IMR-90 (cell line): ENCODE measurements at regions not wholly inside any gene's neighbourhood (a gene's known extent, or its start where the extent isn't known, plus 50 kb on each side); places are given as distances from the start of the nearest gene placed in this dataset.

ENCODE experiments used
- ATAC-seq: fragments of 200-7000 bp; cut with Tn5 transposase; 2 replicates; pipeline ENCODE4 v1.9.1; 2020; ENCODE audit warnings: low read depth, mild to moderate bottlenecking, moderate library complexity
- BruUV-seq: library from RNA; stranded (reverse); fragments of 400-500 nt; replicated peaks from 2 replicates; lab custom pipeline; 2021; lab: Mats Ljungman, UMichigan
- CTCF ChIA-PET: fragments of 300-600 bp; formaldehyde crosslinking; extraction: SDS; loops from one replicate; lab custom pipeline; 2021; ENCODE audit warnings: antibody characterized with exemption; lab: Yijun Ruan, JAX
- POLR2A ChIA-PET: fragments of 300-600 bp; sonication (Branson Sonifier 250); formaldehyde crosslinking; loops from one replicate; lab custom pipeline; 2022; ENCODE audit warnings: antibody characterized with exemption; ENCODE audit not compliant: unreplicated experiment; lab: Charles Lee
- DNase-seq: peaks from one replicate; pipeline ENCODE4 v3.0.0; 2013
- H2AFZ ChIP-seq: replicated peaks from 2 replicates; pipeline ENCODE3; 2013; ENCODE audit warnings: low read length, mild to moderate bottlenecking; ENCODE audit not compliant: poor library complexity
- H2AK5ac ChIP-seq: 2 replicates; pipeline ENCODE4 v1.6.1; 2013; ENCODE audit warnings: low read depth, low read length, inconsistent platforms
- H2AK9ac ChIP-seq: replicated peaks from 2 replicates; pipeline ENCODE3; 2013; ENCODE audit warnings: mild to moderate bottlenecking, low read depth, low read length, moderate library complexity; ENCODE audit not compliant: poor library complexity
- H2BK120ac ChIP-seq: 2 replicates; pipeline ENCODE4 v1.6.1; 2013; ENCODE audit warnings: low read depth, low read length, inconsistent platforms
- H2BK15ac ChIP-seq: 3 replicates; pipeline ENCODE4 v1.6.1; 2013; ENCODE audit warnings: low read depth, low read length, inconsistent platforms
- H2BK20ac ChIP-seq: 2 replicates; pipeline ENCODE4 v1.6.1; 2013; ENCODE audit warnings: low read depth, mild to moderate bottlenecking, inconsistent platforms, low read length, moderate library complexity
- H2BK5ac ChIP-seq: 2 replicates; pipeline ENCODE4 v1.6.1; 2013; ENCODE audit warnings: mild to moderate bottlenecking, low read depth, low read length, inconsistent platforms; ENCODE audit not compliant: poor library complexity, severe bottlenecking
- H3K14ac ChIP-seq: replicated peaks from 2 replicates; pipeline ENCODE4 v1.6.1; 2013; ENCODE audit warnings: low read depth, low read length, inconsistent platforms
- H3K18ac ChIP-seq: 2 replicates; pipeline ENCODE4 v1.6.1; 2013; ENCODE audit warnings: low read depth, low read length, control low read depth
- H3K23ac ChIP-seq: 2 replicates; pipeline ENCODE4 v1.6.1; 2013; ENCODE audit warnings: low read depth, low read length, inconsistent platforms
- H3K27ac ChIP-seq: 2 replicates; pipeline ENCODE4 v1.5.1; 2013; ENCODE audit warnings: mild to moderate bottlenecking, control low read depth, low read length; ENCODE audit not compliant: insufficient read depth
- H3K27me3 ChIP-seq: 2 replicates; pipeline ENCODE4 v1.6.1; 2013; ENCODE audit warnings: low read length; ENCODE audit not compliant: control insufficient read depth, insufficient read depth
- H3K36me3 ChIP-seq: 2 replicates; pipeline ENCODE4 v1.6.1; 2013; ENCODE audit warnings: low read length, mixed read lengths; ENCODE audit not compliant: control insufficient read depth, insufficient read depth
- H3K4ac ChIP-seq: 2 replicates; pipeline ENCODE4 v1.6.1; 2013; ENCODE audit warnings: low read depth, low read length, inconsistent platforms
- H3K4me1 ChIP-seq: 2 replicates; pipeline ENCODE4 v1.6.1; 2013; ENCODE audit warnings: low read length, mixed read lengths; ENCODE audit not compliant: control insufficient read depth, insufficient read depth
- H3K4me2 ChIP-seq: 2 replicates; pipeline ENCODE4 v1.6.1; 2013; ENCODE audit warnings: low read depth, mild to moderate bottlenecking, control low read depth, low read length, moderate library complexity
- H3K4me3 ChIP-seq: 2 replicates; pipeline ENCODE4 v1.5.1; 2013; ENCODE audit warnings: low read depth, mild to moderate bottlenecking, control low read depth, low read length, moderate library complexity; ENCODE audit not compliant: insufficient read depth
- H3K56ac ChIP-seq: 2 replicates; pipeline ENCODE4 v1.6.1; 2013; ENCODE audit warnings: low read length, inconsistent platforms; ENCODE audit not compliant: insufficient read depth; ENCODE audit errors: extremely low read depth
- H3K79me1 ChIP-seq, 2 experiments: 2 replicates each; pipeline ENCODE4 v1.6.1; 2013; ENCODE audit warnings: low read length in 2 of 2, inconsistent platforms in 1 of 2, low read depth in 1 of 2
- H3K9ac ChIP-seq: 2 replicates; pipeline ENCODE4 v1.6.1; 2013; ENCODE audit warnings: low read depth, low read length, control low read depth
- H3K9me1 ChIP-seq: 2 replicates; pipeline ENCODE4 v1.6.1; 2013; ENCODE audit warnings: low read length, inconsistent platforms; ENCODE audit not compliant: insufficient read depth
- H3K9me3 ChIP-seq: 2 replicates; pipeline ENCODE4 v1.6.1; 2013; ENCODE audit warnings: low read length; ENCODE audit not compliant: control insufficient read depth, insufficient read depth
- H4K20me1 ChIP-seq: 2 replicates; pipeline ENCODE4 v1.6.1; 2013; ENCODE audit warnings: low read length, inconsistent platforms; ENCODE audit not compliant: insufficient read depth
- H4K5ac ChIP-seq: 2 replicates; pipeline ENCODE4 v1.6.1; 2013; ENCODE audit warnings: mild to moderate bottlenecking, low read depth, low read length, control low read depth
- H4K8ac ChIP-seq, 2 experiments: 2 replicates each; pipeline ENCODE4 v1.6.1; 2013; ENCODE audit warnings: low read depth in 2 of 2, low read length in 2 of 2, control low read depth in 1 of 2, inconsistent platforms in 1 of 2
- H4K91ac ChIP-seq: 2 replicates; pipeline ENCODE4 v1.6.1; 2013; ENCODE audit warnings: low read depth, low read length, inconsistent platforms; ENCODE audit not compliant: insufficient read depth
- BHLHE40 ChIP-seq: fragments of 150-350 bp; IDR thresholded peaks from 2 replicates; pipeline ENCODE4 v1.6.1; 2016; ENCODE audit warnings: mild to moderate bottlenecking, low read depth, low read length
- CEBPB ChIP-seq: IDR thresholded peaks from 2 replicates; pipeline ENCODE4 v1.6.1; 2012; ENCODE audit warnings: low read depth, low read length, improper control_type of control experiment
- CHD1 ChIP-seq: IDR thresholded peaks from 2 replicates; pipeline ENCODE4 v1.6.1; 2012; ENCODE audit warnings: low read depth, low read length, improper control_type of control experiment
- FOS ChIP-seq: fragments of 150-350 bp; IDR thresholded peaks from 2 replicates; pipeline ENCODE4 v1.6.1; 2016; ENCODE audit warnings: low read depth, low read length
- MAFK ChIP-seq: IDR thresholded peaks from 2 replicates; pipeline ENCODE4 v1.6.1; 2012; ENCODE audit warnings: low read depth, low read length, improper control_type of control experiment
- MAZ ChIP-seq: IDR thresholded peaks from 2 replicates; pipeline ENCODE4 v1.6.1; 2012; ENCODE audit warnings: low read depth, mild to moderate bottlenecking, low read length, improper control_type of control experiment, moderate library complexity, borderline replicate concordance
- MXI1 ChIP-seq: IDR thresholded peaks from 2 replicates; pipeline ENCODE4 v1.6.1; 2012; ENCODE audit warnings: low read depth, mild to moderate bottlenecking, low read length, moderate library complexity, borderline replicate concordance
- NFE2L2 ChIP-seq: fragments of 150-350 bp; IDR thresholded peaks from 2 replicates; pipeline ENCODE4 v1.6.1; 2016; ENCODE audit warnings: low read depth, mild to moderate bottlenecking, low read length
- POLR2A ChIP-seq: IDR thresholded peaks from 2 replicates; pipeline ENCODE4 v1.6.1; 2012; ENCODE audit warnings: mild to moderate bottlenecking, low read depth, low read length
- RAD21 ChIP-seq: IDR thresholded peaks from 2 replicates; pipeline ENCODE4 v1.6.1; 2012; ENCODE audit warnings: low read length, improper control_type of control experiment
- RCOR1 ChIP-seq: IDR thresholded peaks from 2 replicates; pipeline ENCODE4 v1.6.1; 2012; ENCODE audit warnings: mild to moderate bottlenecking, low read length, improper control_type of control experiment; ENCODE audit not compliant: insufficient replicate concordance
- RFX5 ChIP-seq: IDR thresholded peaks from 2 replicates; pipeline ENCODE4 v1.8.0; 2012; ENCODE audit warnings: low read depth, mild to moderate bottlenecking, low read length, moderate library complexity
- SMC3 ChIP-seq: fragments of 150-350 bp; IDR thresholded peaks from 2 replicates; pipeline ENCODE4 v1.6.1; 2016; ENCODE audit warnings: low read depth, mild to moderate bottlenecking, antibody characterized with exemption, low read length, moderate library complexity
- WGBS, 2 experiments: methylation state at CpG; one replicate each; pipeline versions ENCODE4 v1.1.5 to v1.1.7; 2013; ENCODE audit warnings: missing lambda C conversion rate in 2 of 2; ENCODE audit not compliant: insufficient read length in 1 of 2; ENCODE audit errors: extremely low coverage in 2 of 2; 5-methylcytosine and 5-hydroxymethylcytosine counted together
- dilution Hi-C: fragments of 300-500 bp; cut with HindIII; formaldehyde crosslinking; loops from one replicate; pipeline ENCODE4 v1.14.3; 2018; ENCODE audit warnings: low sequenced_read_pairs; ENCODE audit not compliant: unreplicated experiment
- in situ Hi-C: fragments of 300-500 bp; cut with MboI; formaldehyde crosslinking; loops from 3 replicates; pipeline ENCODE4 v1.14.3; 2019; ENCODE audit warnings: low sequenced_read_pairs, inconsistent platforms, mixed read lengths
- intact Hi-C: fragments of 100-400 bp; cut with micrococcal nuclease; formaldehyde crosslinking; loops from 2 replicates; pipeline ENCODE4 v1.10.0; 2022
- TF ChIP-seq, protein P1 (sequence below): fragments of 150-350 bp; IDR thresholded peaks from 2 replicates; pipeline ENCODE4 v1.6.1; 2017; ENCODE audit warnings: mild to moderate bottlenecking, antibody characterized with exemption, low read length, low read depth
- TF ChIP-seq, protein P2 (sequence below): conservative IDR thresholded peaks from 2 replicates; pipeline ENCODE4 v1.5.1; 2012; ENCODE audit warnings: mild to moderate bottlenecking, low read depth, low read length, improper control_type of control experiment
- TF ChIP-seq, protein P3 (sequence below): fragments of 150-350 bp; IDR thresholded peaks from 2 replicates; pipeline ENCODE4 v1.6.1; 2016; ENCODE audit warnings: low read depth, mild to moderate bottlenecking, low read length, moderate library complexity, borderline replicate concordance

DNA sequence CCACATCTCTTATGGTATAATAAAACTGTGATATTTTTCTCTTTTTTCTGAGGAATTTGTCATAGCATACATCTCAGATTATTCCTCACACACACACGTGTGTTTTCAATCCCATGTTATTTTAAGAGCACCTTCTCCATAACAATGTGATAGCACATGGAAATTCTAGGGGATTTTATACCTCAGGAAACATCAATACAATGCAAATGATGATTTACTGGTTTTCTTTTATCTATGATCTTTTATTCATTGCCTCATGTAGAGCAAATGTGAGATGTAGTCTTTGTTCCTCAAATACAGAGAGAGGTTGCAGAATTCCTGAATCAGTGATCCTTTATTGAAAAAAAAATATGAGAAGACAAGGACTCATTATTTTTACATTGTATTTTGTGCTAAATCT is 128.3 kb upstream of the ROBO1 start:
- no peak for ATAC-seq
- WGBS, 2 experiments: no CpG with 5 or more reads among the region's 1 CpG
- H3K4me3 ChIP-seq: no peak overlapping the region
- H4K20me1 ChIP-seq: no peaks in the 10 kb centered on the region
- H3K9me3 ChIP-seq: peaks cover 3% of the 10 kb centered on the region; the same call in 1 of the 2 replicates
- H4K5ac ChIP-seq: no peak overlapping the region
- no peak overlapping the region for H2BK120ac ChIP-seq
- no peak overlapping the region for H3K56ac ChIP-seq
- no TSS peak for BruUV-seq
- no peaks in the 10 kb centered on the region for H3K36me3 ChIP-seq
- H3K27ac ChIP-seq: no peak overlapping the region
- H3K4me1 ChIP-seq: no peaks in the 10 kb centered on the region
- H3K9ac ChIP-seq: no peak overlapping the region
- H2BK20ac ChIP-seq: no peak overlapping the region
- no peak overlapping the region for H2AK5ac ChIP-seq
- CTCF ChIA-PET: interaction anchor here (0.5 kb wide), 1 partner anchor 190 kb away, joined by 3 read pairs; no protein-coding TSS in a partner anchor
- no peak overlapping the region for H3K4ac ChIP-seq
- no peak overlapping the region for H3K18ac ChIP-seq
- H2AK9ac ChIP-seq: no peak overlapping the region
- intact Hi-C loops (no loop called here), in situ Hi-C loops (no loop called here), dilution Hi-C loops (no loop called here)
- TF ChIP-seq FOS (no peak), MAZ (no peak), CHD1 (no peak), CEBPB (no peak), RFX5 (no peak), SMC3 (no peak), MAFK (no peak), RCOR1 (no peak), BHLHE40 (no peak), RAD21 (no peak), NFE2L2 (no peak), POLR2A (no peak), MXI1 (no peak)
- TF ChIP-seq, protein P1, sequence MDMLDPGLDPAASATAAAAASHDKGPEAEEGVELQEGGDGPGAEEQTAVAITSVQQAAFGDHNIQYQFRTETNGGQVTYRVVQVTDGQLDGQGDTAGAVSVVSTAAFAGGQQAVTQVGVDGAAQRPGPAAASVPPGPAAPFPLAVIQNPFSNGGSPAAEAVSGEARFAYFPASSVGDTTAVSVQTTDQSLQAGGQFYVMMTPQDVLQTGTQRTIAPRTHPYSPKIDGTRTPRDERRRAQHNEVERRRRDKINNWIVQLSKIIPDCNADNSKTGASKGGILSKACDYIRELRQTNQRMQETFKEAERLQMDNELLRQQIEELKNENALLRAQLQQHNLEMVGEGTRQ: no peak
- TF ChIP-seq, protein P2, sequence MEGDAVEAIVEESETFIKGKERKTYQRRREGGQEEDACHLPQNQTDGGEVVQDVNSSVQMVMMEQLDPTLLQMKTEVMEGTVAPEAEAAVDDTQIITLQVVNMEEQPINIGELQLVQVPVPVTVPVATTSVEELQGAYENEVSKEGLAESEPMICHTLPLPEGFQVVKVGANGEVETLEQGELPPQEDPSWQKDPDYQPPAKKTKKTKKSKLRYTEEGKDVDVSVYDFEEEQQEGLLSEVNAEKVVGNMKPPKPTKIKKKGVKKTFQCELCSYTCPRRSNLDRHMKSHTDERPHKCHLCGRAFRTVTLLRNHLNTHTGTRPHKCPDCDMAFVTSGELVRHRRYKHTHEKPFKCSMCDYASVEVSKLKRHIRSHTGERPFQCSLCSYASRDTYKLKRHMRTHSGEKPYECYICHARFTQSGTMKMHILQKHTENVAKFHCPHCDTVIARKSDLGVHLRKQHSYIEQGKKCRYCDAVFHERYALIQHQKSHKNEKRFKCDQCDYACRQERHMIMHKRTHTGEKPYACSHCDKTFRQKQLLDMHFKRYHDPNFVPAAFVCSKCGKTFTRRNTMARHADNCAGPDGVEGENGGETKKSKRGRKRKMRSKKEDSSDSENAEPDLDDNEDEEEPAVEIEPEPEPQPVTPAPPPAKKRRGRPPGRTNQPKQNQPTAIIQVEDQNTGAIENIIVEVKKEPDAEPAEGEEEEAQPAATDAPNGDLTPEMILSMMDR: no peak
- TF ChIP-seq, protein P3, sequence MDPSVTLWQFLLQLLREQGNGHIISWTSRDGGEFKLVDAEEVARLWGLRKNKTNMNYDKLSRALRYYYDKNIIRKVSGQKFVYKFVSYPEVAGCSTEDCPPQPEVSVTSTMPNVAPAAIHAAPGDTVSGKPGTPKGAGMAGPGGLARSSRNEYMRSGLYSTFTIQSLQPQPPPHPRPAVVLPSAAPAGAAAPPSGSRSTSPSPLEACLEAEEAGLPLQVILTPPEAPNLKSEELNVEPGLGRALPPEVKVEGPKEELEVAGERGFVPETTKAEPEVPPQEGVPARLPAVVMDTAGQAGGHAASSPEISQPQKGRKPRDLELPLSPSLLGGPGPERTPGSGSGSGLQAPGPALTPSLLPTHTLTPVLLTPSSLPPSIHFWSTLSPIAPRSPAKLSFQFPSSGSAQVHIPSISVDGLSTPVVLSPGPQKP: no peak
- no peaks in the 10 kb centered on the region for H3K9me1 ChIP-seq
- H4K8ac ChIP-seq: no peak overlapping the region
- H2AFZ ChIP-seq: no peak overlapping the region
- no peak for DNase-seq
- no peak overlapping the region for H2BK15ac ChIP-seq
- no peaks in the 10 kb centered on the region for H3K27me3 ChIP-seq
- no peaks in the 10 kb centered on the region for H3K79me1 ChIP-seq
- POLR2A ChIA-PET: no interaction called here
- H2BK5ac ChIP-seq: no peak overlapping the region
- no peak overlapping the region for H3K14ac ChIP-seq
- H3K23ac ChIP-seq: no peak overlapping the region
- no peak overlapping the region for H4K91ac ChIP-seq
- no peak overlapping the region for H3K4me2 ChIP-seq
